GM12878 (cell line): ENCODE measurements at regions not wholly inside any gene's neighbourhood (a gene's known extent, or its start where the extent isn't known, plus 50 kb on each side); places are given as distances from the start of the nearest gene placed in this dataset.

Experiments
- ATAC-seq: fragments of 200-7000 bp; cut with Tn5 transposase; 3 replicates; pipeline ENCODE4 v1.9.1; 2020; ENCODE audit warnings: mild to moderate bottlenecking, moderate library complexity
- BruUV-seq: library from RNA; stranded (reverse); fragments of 400-500 nt; replicated peaks from 2 replicates; lab custom pipeline; 2021; lab: Mats Ljungman, UMichigan
- CTCF ChIA-PET: fragments of 300-600 bp; sonication (Branson Sonifier 250); formaldehyde crosslinking; extraction: SDS; loops from one replicate; lab custom pipeline; 2021; ENCODE audit warnings: inconsistent platforms; lab: Yijun Ruan, JAX
- POLR2A ChIA-PET: fragments of 350-600 bp; formaldehyde crosslinking; extraction: SDS; loops from one replicate; lab custom pipeline; 2021; ENCODE audit warnings: inconsistent platforms; lab: Charles Lee
- RAD21 ChIA-PET: fragments of 300-600 bp; sonication (Branson Sonifier 250); formaldehyde crosslinking; loops from one replicate; lab custom pipeline; 2023; ENCODE audit warnings: antibody characterized with exemption; ENCODE audit not compliant: unreplicated experiment; lab: Charles Lee
- SMC1A ChIA-PET: fragments of 300-600 bp; sonication (Branson Sonifier 250); formaldehyde crosslinking; loops from one replicate; lab custom pipeline; 2023; ENCODE audit not compliant: unreplicated experiment, uncharacterized antibody; lab: Charles Lee
- DNase-seq: peaks from one replicate; pipeline ENCODE4 v3.0.0-alpha.2; 2011; ENCODE audit warnings: low read depth, low spot score
- FAIRE-seq: peaks from 3 replicates; lab custom pipeline; 2011; peaks lifted over from hg19 to GRCh38; lab: Jason Lieb, UNC
- H2AFZ ChIP-seq: 2 replicates; pipeline ENCODE4 v1.6.0; 2011; ENCODE audit warnings: low read depth, low read length, control low read depth; ENCODE audit not compliant: control insufficient read depth
- H3K27ac ChIP-seq: 2 replicates; pipeline ENCODE4 v1.5.1; 2011; ENCODE audit warnings: control low read depth; ENCODE audit not compliant: control insufficient read depth, insufficient read depth
- H3K27me3 ChIP-seq, 2 experiments: replicated peaks in 1 of 2; 2 replicates each; pipeline versions ENCODE4 v1.6.0 to v1.6.1; 2011; ENCODE audit warnings: low read length in 1 of 2; ENCODE audit not compliant: control insufficient read depth in 2 of 2, insufficient read depth in 2 of 2
- H3K36me3 ChIP-seq, 2 experiments: 2 replicates each; pipeline ENCODE4 v1.5.1; 2011; ENCODE audit warnings: low read length in 1 of 2; ENCODE audit not compliant: control insufficient read depth in 2 of 2, insufficient read depth in 2 of 2
- H3K4me1 ChIP-seq: 2 replicates; pipeline ENCODE4 v1.6.1; 2011; ENCODE audit warnings: mild to moderate bottlenecking, low read length, moderate library complexity, mixed read lengths; ENCODE audit not compliant: control insufficient read depth, insufficient read depth
- H3K4me2 ChIP-seq: 2 replicates; pipeline ENCODE4 v1.6.0; 2011; ENCODE audit warnings: control low read depth; ENCODE audit not compliant: control insufficient read depth, insufficient read depth
- H3K4me3 ChIP-seq: fragments of 200-600 bp; sonication (generic); 2 replicates; pipeline ENCODE4 v1.5.1; 2016
- H3K79me2 ChIP-seq: 2 replicates; pipeline ENCODE4 v1.6.0; 2011; ENCODE audit warnings: low read length; ENCODE audit not compliant: control insufficient read depth, insufficient read depth
- H3K9ac ChIP-seq: 2 replicates; pipeline ENCODE4 v1.8.0; 2011; ENCODE audit warnings: low read length, control low read depth, mixed read lengths; ENCODE audit not compliant: control insufficient read depth, insufficient read depth
- H3K9me3 ChIP-seq: replicated peaks from 3 replicates; pipeline ENCODE4 v1.5.1; 2011; ENCODE audit warnings: mild to moderate bottlenecking, low read length; ENCODE audit not compliant: control insufficient read depth, insufficient read depth
- H4K20me1 ChIP-seq: 2 replicates; pipeline ENCODE4 v1.6.0; 2011; ENCODE audit not compliant: control insufficient read depth, insufficient read depth
- CBFB ChIP-seq: IDR thresholded peaks from 2 replicates; pipeline ENCODE4 v1.6.1; 2016; ENCODE audit warnings: antibody characterized with exemption, low read depth
- PML ChIP-seq: IDR thresholded peaks from 2 replicates; pipeline ENCODE4 v1.6.1; 2012; ENCODE audit warnings: low read length, inconsistent platforms
- RAD51 ChIP-seq: fragments of 450-650 bp; IDR thresholded peaks from 2 replicates; pipeline ENCODE4 v1.6.1; 2016; ENCODE audit warnings: moderate library complexity, mild to moderate bottlenecking, inconsistent platforms
- SUZ12 ChIP-seq: fragments of 200-600 bp; sonication (generic); IDR thresholded peaks from one replicate; pipeline ENCODE4 v1.6.1; 2018; ENCODE audit warnings: antibody characterized with exemption, mild to moderate bottlenecking; ENCODE audit not compliant: unreplicated experiment
- ZNF207 ChIP-seq: fragments of 450-650 bp; IDR thresholded peaks from 2 replicates; pipeline ENCODE4 v1.6.1; 2014; ENCODE audit warnings: antibody characterized with exemption, mild to moderate bottlenecking, borderline replicate concordance
- ZNF384 ChIP-seq: IDR thresholded peaks from 2 replicates; pipeline ENCODE4 v1.6.1; 2012; ENCODE audit warnings: low read depth, mild to moderate bottlenecking, low read length, improper control_type of control experiment, borderline replicate concordance
- WGBS: methylation state at CpG from one replicate; pipeline ENCODE4 v1.1.6; 2016; ENCODE audit warnings: low lambda C conversion rate; ENCODE audit not compliant: insufficient replicate concordance, insufficient coverage; ENCODE audit errors: missing lambda C conversion rate; 5-methylcytosine and 5-hydroxymethylcytosine counted together
- in situ Hi-C: fragments of 300-500 bp; cut with MboI; formaldehyde crosslinking; loops from 9 replicates; pipeline ENCODE4 v1.14.3; 2018; ENCODE audit warnings: mixed read lengths
- intact Hi-C: fragments of 100-400 bp; cut with micrococcal nuclease; formaldehyde crosslinking; loops from one replicate; pipeline ENCODE4 v1.14.2; 2022; ENCODE audit not compliant: unreplicated experiment
- TF ChIP-seq, protein P1 (sequence below): fragments of 450-650 bp; formaldehyde crosslinking; IDR thresholded peaks from 2 replicates; pipeline ENCODE4 v1.5.0; 2022; ENCODE audit warnings: mild to moderate bottlenecking, missing genetic modification characterization

DNA sequence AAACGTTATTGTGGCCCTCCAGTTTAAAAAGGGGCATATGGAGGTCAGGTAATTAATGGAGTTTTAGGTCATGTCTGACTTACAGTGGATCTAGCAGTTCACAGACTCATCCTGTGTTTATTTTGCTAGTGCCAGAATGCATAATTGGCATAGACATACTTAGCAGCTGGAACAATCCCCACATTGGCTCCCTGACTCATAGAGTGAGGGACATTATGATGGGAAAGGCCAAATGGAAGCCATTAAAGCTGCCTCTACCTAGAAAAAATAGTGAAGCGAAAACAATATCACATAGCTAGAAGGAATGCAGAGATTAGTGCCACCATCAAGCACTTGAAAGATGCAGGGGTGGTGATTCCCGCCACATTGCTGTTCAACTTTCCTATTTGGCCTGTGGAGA is 610.7 kb downstream of the SLITRK5 start:
- SMC1A ChIA-PET = interaction anchor here (0.6 kb wide), 1 partner anchor 18 kb away, joined by 3 read pairs; no protein-coding TSS in a partner anchor
- intact Hi-C loops = no loop called here
- WGBS = 15% methylated on average over 3 of the region's 3 CpGs
- H3K4me3 ChIP-seq = no peak overlapping the region
- DNase-seq (no peak), ATAC-seq (no peak), FAIRE-seq (no peak)
- POLR2A ChIA-PET = no interaction called here
- H3K27me3 ChIP-seq = no peaks in the 10 kb centered on the region
- H4K20me1 ChIP-seq = no peaks in the 10 kb centered on the region
- no peak overlapping the region for H2AFZ ChIP-seq
- RAD21 ChIA-PET = no interaction called here
- in situ Hi-C loops = no loop called here
- TF ChIP-seq RAD51 = no peak
- no peak for TF ChIP-seq CBFB
- TF ChIP-seq ZNF207 = no peak
- no peak for TF ChIP-seq PML
- TF ChIP-seq ZNF384 = no peak
- TF ChIP-seq, protein P1, sequence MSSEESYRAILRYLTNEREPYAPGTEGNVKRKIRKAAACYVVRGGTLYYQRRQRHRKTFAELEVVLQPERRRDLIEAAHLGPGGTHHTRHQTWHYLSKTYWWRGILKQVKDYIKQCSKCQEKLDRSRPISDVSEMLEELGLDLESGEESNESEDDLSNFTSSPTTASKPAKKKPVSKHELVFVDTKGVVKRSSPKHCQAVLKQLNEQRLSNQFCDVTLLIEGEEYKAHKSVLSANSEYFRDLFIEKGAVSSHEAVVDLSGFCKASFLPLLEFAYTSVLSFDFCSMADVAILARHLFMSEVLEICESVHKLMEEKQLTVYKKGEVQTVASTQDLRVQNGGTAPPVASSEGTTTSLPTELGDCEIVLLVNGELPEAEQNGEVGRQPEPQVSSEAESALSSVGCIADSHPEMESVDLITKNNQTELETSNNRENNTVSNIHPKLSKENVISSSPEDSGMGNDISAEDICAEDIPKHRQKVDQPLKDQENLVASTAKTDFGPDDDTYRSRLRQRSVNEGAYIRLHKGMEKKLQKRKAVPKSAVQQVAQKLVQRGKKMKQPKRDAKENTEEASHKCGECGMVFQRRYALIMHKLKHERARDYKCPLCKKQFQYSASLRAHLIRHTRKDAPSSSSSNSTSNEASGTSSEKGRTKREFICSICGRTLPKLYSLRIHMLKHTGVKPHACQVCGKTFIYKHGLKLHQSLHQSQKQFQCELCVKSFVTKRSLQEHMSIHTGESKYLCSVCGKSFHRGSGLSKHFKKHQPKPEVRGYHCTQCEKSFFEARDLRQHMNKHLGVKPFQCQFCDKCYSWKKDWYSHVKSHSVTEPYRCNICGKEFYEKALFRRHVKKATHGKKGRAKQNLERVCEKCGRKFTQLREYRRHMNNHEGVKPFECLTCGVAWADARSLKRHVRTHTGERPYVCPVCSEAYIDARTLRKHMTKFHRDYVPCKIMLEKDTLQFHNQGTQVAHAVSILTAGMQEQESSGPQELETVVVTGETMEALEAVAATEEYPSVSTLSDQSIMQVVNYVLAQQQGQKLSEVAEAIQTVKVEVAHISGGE (CRISPR knock-in tag) = no peak
- no peak for TF ChIP-seq SUZ12
- H3K4me1 ChIP-seq = no peaks in the 10 kb centered on the region
- BruUV-seq = no TSS peak
- H3K36me3 ChIP-seq = no peaks in the 10 kb centered on the region
- H3K79me2 ChIP-seq = no peaks in the 10 kb centered on the region
- H3K4me2 ChIP-seq = no peak overlapping the region
- H3K9me3 ChIP-seq = no peaks in the 10 kb centered on the region
- CTCF ChIA-PET = no interaction called here
- no peak overlapping the region for H3K9ac ChIP-seq
- H3K27ac ChIP-seq = no peak overlapping the region
